ENCODE measurements at regions not wholly inside any gene's neighbourhood (a gene's known extent, or its start where the extent isn't known, plus 50 kb on each side); places are given as distances from the start of the nearest gene placed in this dataset.

GRCh38 chr1:80367058-80367457 is 1360.5 kb upstream of the ADGRL4 start:
- Mint-ChIP-seq H3K9me3 (peaks cover 1% of the 10 kb centered on the region), H3K27ac (no peak overlapping the region), H3K36me3 (ENCODE audit: low read depth) (no peaks in the 10 kb centered on the region), H3K4me3 (no peak overlapping the region), H3K27me3 (no peaks in the 10 kb centered on the region), H3K4me1 (ENCODE audit: low read depth) (no peaks in the 10 kb centered on the region)
- POLR2A ChIA-PET, result no interaction called here
- ATAC-seq (ENCODE audit: poor library complexity), result no peak
- Histone ChIP-seq H3K36me3 (ENCODE audit: insufficient read depth, low read length) (no peaks in the 10 kb centered on the region), H3K27ac (ENCODE audit: low read depth in 1 of 2, low read length in 2 of 2) (no peak overlapping the region), H3K27me3 (ENCODE audit: control insufficient read depth in 1 of 2, insufficient read depth in 2 of 2, low read length in 2 of 2) (no peaks in the 10 kb centered on the region), H3K9me3 (ENCODE audit: control insufficient read depth in 1 of 2, insufficient read depth in 1 of 2, low read length in 2 of 2) (peaks cover 0 to 6% of the 10 kb centered on the region in 2 experiments), H3K4me3 (ENCODE audit: low read length) (no peak overlapping the region), H3K4me1 (ENCODE audit: insufficient read depth, low read length) (no peaks in the 10 kb centered on the region)
- CTCF ChIA-PET, result no interaction called here
- TF ChIP-seq CTCF (IDR thresholded peaks at IDR 0.05), result no peak
- DNase-seq, result no peak
- intact Hi-C loops (cut with DNase I, micrococcal nuclease), result no loop called here

- no peak for TF ChIP-seq CTCF (IDR thresholded peaks at IDR 0.05)
- DNase-seq, result no peak
- intact Hi-C loops (cut with DNase I, micrococcal nuclease), result no loop called here
- no peak for ATAC-seq (ENCODE audit: poor library complexity)
- H3K36me3 Mint-ChIP-seq (ENCODE audit: low read depth), result no peaks in the 10 kb centered on the region
- H3K4me1 Mint-ChIP-seq (ENCODE audit: low read depth), result no peaks in the 10 kb centered on the region
- H3K27me3 ChIP-seq (ENCODE audit: control insufficient read depth in 1 of 2, insufficient read depth in 2 of 2, low read length in 2 of 2), result no peaks in the 10 kb centered on the region
- no peak overlapping the region for H3K4me3 Mint-ChIP-seq
- peaks cover 0 to 6% of the 10 kb centered on the region in 2 experiments for H3K9me3 ChIP-seq (ENCODE audit: control insufficient read depth in 1 of 2, insufficient read depth in 1 of 2, low read length in 2 of 2)
- H3K4me3 ChIP-seq (ENCODE audit: low read length), result no peak overlapping the region
- H3K27ac Mint-ChIP-seq, result no peak overlapping the region
- H3K27ac ChIP-seq (ENCODE audit: low read depth in 1 of 2, low read length in 2 of 2), result no peak overlapping the region
- H3K9me3 Mint-ChIP-seq, result peaks cover 3% of the 10 kb centered on the region
- H3K36me3 ChIP-seq (ENCODE audit: insufficient read depth, low read length), result no peaks in the 10 kb centered on the region
- ChIA-PET CTCF (no interaction called here), POLR2A (no interaction called here)
- no peaks in the 10 kb centered on the region for H3K27me3 Mint-ChIP-seq
- no peaks in the 10 kb centered on the region for H3K4me1 ChIP-seq (ENCODE audit: insufficient read depth, low read length)
Observed at GRCh38 chr1:80365359-80366021, 1359.0 kb upstream of the ADGRL4 start.

- H3K36me3 ChIP-seq (ENCODE audit: insufficient read depth, low read length), result no peaks in the 10 kb centered on the region
- ChIA-PET POLR2A (no interaction called here), CTCF (no interaction called here)
- no peaks in the 10 kb centered on the region for H3K27me3 Mint-ChIP-seq
- H3K9me3 ChIP-seq (ENCODE audit: control insufficient read depth in 1 of 2, insufficient read depth in 1 of 2, low read length in 2 of 2), result peaks cover 0 to 6% of the 10 kb centered on the region in 2 experiments
- H3K27ac ChIP-seq (ENCODE audit: low read depth in 1 of 2, low read length in 2 of 2), result no peak overlapping the region
- intact Hi-C loops (cut with DNase I, micrococcal nuclease), result no loop called here
- DNase-seq (no peak), ATAC-seq (ENCODE audit: poor library complexity) (no peak)
- no peaks in the 10 kb centered on the region for H3K36me3 Mint-ChIP-seq (ENCODE audit: low read depth)
- H3K27ac Mint-ChIP-seq, result no peak overlapping the region
- no peak overlapping the region for H3K4me3 Mint-ChIP-seq
- H3K27me3 ChIP-seq (ENCODE audit: control insufficient read depth in 1 of 2, insufficient read depth in 2 of 2, low read length in 2 of 2), result no peaks in the 10 kb centered on the region
- no peak for TF ChIP-seq CTCF (IDR thresholded peaks at IDR 0.05)
- peaks cover 8% of the 10 kb centered on the region for H3K9me3 Mint-ChIP-seq
- no peaks in the 10 kb centered on the region for H3K4me1 Mint-ChIP-seq (ENCODE audit: low read depth)
- H3K4me1 ChIP-seq (ENCODE audit: insufficient read depth, low read length), result no peaks in the 10 kb centered on the region
- H3K4me3 ChIP-seq (ENCODE audit: low read length), result no peak overlapping the region
Observed at GRCh38 chr1:80363689-80364475, 1357.4 kb upstream of the ADGRL4 start.
